ENCODE measurements at regions not wholly inside any gene's neighbourhood (a gene's known extent, or its start where the extent isn't known, plus 50 kb on each side); places are given as distances from the start of the nearest gene placed in this dataset.
"Not testable (repeated sequence)": the region's sequence is repeated elsewhere in the genome, so short reads cannot be mapped to it uniquely, and the experiment has no call there.

DNA sequence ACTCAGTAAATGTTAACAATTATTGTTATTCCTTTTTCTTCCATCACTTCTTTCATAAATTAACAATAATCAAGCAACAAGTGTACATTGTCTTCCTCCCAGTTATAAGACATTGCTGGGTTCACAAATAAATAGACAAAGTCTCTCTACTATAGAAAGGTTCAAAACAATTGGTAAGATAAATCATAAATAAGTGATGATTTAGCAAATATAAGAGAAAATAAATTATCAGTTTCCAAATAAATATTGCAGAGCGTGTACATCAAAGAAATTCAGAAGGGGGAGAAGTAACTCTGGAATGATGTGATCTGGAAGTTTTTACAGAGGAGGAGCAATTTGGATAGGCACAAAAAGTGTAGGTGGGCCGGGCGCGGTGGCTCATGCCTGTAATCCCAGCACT, 114.2 kb downstream of the BASP1 start:
- Mint-ChIP-seq H3K27me3 (ENCODE audit: insufficient read depth, unreplicated experiment) (no peaks in the 10 kb centered on the region), H3K36me3 (ENCODE audit: insufficient read depth, unreplicated experiment) (no peaks in the 10 kb centered on the region), H3K4me1 (ENCODE audit: insufficient read depth, unreplicated experiment) (no peaks in the 10 kb centered on the region), H3K4me3 (ENCODE audit: unreplicated experiment) (no peak overlapping the region), H3K27ac (ENCODE audit: low read depth, unreplicated experiment) (no peak overlapping the region), H3K9me3 (ENCODE audit: unreplicated experiment) (peaks cover 7% of the 10 kb centered on the region)
- BruUV-seq (replicated peaks): no TSS peak
- intact Hi-C loops (cut with micrococcal nuclease): no loop called here
- TF ChIP-seq, protein P1, sequence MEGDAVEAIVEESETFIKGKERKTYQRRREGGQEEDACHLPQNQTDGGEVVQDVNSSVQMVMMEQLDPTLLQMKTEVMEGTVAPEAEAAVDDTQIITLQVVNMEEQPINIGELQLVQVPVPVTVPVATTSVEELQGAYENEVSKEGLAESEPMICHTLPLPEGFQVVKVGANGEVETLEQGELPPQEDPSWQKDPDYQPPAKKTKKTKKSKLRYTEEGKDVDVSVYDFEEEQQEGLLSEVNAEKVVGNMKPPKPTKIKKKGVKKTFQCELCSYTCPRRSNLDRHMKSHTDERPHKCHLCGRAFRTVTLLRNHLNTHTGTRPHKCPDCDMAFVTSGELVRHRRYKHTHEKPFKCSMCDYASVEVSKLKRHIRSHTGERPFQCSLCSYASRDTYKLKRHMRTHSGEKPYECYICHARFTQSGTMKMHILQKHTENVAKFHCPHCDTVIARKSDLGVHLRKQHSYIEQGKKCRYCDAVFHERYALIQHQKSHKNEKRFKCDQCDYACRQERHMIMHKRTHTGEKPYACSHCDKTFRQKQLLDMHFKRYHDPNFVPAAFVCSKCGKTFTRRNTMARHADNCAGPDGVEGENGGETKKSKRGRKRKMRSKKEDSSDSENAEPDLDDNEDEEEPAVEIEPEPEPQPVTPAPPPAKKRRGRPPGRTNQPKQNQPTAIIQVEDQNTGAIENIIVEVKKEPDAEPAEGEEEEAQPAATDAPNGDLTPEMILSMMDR (IDR thresholded peaks at IDR 0.05; ENCODE audit: unreplicated experiment): no peak
- CTCF ChIA-PET: interaction anchor here (0.6 kb wide), 2 partner anchors 167 to 168 kb away, joined by 3 to 4 read pairs; no protein-coding TSS in a partner anchor
- no peak for DNase-seq (ENCODE audit: unreplicated experiment)
- POLR2A ChIA-PET: interaction anchor here (0.6 kb wide), 1 partner anchor 877 kb away, joined by 4 read pairs; no protein-coding TSS in a partner anchor

- CTCF ChIA-PET: no interaction called here
- POLR2A ChIA-PET: no interaction called here
- no peaks in the 10 kb centered on the region for H3K4me1 Mint-ChIP-seq (ENCODE audit: insufficient read depth, unreplicated experiment)
Observed at GRCh38 chr5:17333755-17334154, 116.3 kb downstream of the BASP1 start.

GRCh38 chr5:17336054-17336453, 118.6 kb downstream of the BASP1 start:
- Mint-ChIP-seq H3K9me3 (ENCODE audit: unreplicated experiment) (peaks cover 7% of the 10 kb centered on the region), H3K27me3 (ENCODE audit: insufficient read depth, unreplicated experiment) (no peaks in the 10 kb centered on the region), H3K27ac (ENCODE audit: low read depth, unreplicated experiment) (no peak overlapping the region), H3K4me3 (ENCODE audit: unreplicated experiment) (no peak overlapping the region), H3K36me3 (ENCODE audit: insufficient read depth, unreplicated experiment) (no peaks in the 10 kb centered on the region), H3K4me1 (ENCODE audit: insufficient read depth, unreplicated experiment) (no peaks in the 10 kb centered on the region)
- ChIA-PET POLR2A (no interaction called here), CTCF (no interaction called here)
- no TSS peak for BruUV-seq (replicated peaks)
- intact Hi-C loops (cut with micrococcal nuclease): no loop called here
- TF ChIP-seq, protein P1 (IDR thresholded peaks at IDR 0.05; ENCODE audit: unreplicated experiment): no peak
- DNase-seq (ENCODE audit: unreplicated experiment): no peak

More at GRCh38 chr5:17333755-17334154, 116.3 kb downstream of the BASP1 start:
- Mint-ChIP-seq H3K4me3 (ENCODE audit: unreplicated experiment) (no peak overlapping the region), H3K27me3 (ENCODE audit: insufficient read depth, unreplicated experiment) (no peaks in the 10 kb centered on the region), H3K9me3 (ENCODE audit: unreplicated experiment) (peaks cover 7% of the 10 kb centered on the region), H3K27ac (ENCODE audit: low read depth, unreplicated experiment) (no peak overlapping the region), H3K36me3 (ENCODE audit: insufficient read depth, unreplicated experiment) (no peaks in the 10 kb centered on the region)
- no TSS peak for BruUV-seq (replicated peaks)
- DNase-seq (ENCODE audit: unreplicated experiment): no peak
- TF ChIP-seq, protein P1 (IDR thresholded peaks at IDR 0.05; ENCODE audit: unreplicated experiment): no peak
- intact Hi-C loops (cut with micrococcal nuclease): no loop called here

DNA sequence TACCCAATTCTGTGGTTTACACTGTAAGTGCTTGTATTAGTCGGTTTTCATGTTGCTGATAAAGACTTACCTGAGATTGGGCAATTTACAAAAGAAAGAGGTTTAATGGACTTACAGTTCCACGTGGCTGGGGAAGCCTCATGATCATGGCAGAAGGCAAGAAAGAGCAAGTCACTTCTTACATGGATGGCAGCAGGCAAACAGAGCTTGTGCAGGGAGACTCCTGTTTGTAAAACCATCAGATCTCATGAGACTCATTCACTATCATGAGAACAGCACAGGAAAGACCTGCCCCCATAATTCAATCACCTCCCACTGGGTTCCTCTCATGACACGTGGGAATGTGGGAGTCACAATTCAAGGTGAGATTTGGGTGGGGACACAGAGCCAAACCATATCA, 119.3 kb downstream of the BASP1 start:
- H3K27me3 Mint-ChIP-seq (ENCODE audit: insufficient read depth, unreplicated experiment); H3K36me3 Mint-ChIP-seq (ENCODE audit: insufficient read depth, unreplicated experiment); BruUV-seq (replicated peaks); H3K4me3 Mint-ChIP-seq (ENCODE audit: unreplicated experiment); H3K4me1 Mint-ChIP-seq (ENCODE audit: insufficient read depth, unreplicated experiment); POLR2A ChIA-PET; CTCF ChIA-PET; intact Hi-C loops (cut with micrococcal nuclease); H3K27ac Mint-ChIP-seq (ENCODE audit: low read depth, unreplicated experiment); DNase-seq (ENCODE audit: unreplicated experiment): not testable (repeated sequence)
- H3K9me3 Mint-ChIP-seq (ENCODE audit: unreplicated experiment): peaks cover 12% of the 10 kb centered on the region

DNA sequence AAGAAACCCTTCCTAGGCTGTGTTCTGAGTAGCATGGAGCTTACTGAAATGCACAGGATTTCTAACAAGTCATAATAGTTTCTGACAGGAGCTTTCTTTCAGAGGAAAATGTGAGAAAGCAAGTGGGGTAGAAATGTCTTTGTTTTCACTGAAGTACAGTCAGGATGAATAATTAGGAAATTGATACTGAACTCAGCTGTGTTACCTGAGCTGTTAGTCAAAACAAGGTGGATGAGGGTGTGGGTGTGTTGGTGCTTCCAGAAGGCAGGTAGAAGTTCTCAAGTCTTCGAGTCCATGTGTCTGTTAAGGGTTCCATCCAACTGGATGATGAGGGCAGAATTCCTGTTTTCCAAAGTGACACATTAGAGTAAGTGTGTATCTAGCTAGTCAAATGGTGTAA, 122.4 kb downstream of the BASP1 start:
- H3K27ac Mint-ChIP-seq (ENCODE audit: low read depth, unreplicated experiment): peak overlapping the region; percentile 18
- no peaks in the 10 kb centered on the region for H3K27me3 Mint-ChIP-seq (ENCODE audit: insufficient read depth, unreplicated experiment)
- H3K4me3 Mint-ChIP-seq (ENCODE audit: unreplicated experiment): no peak overlapping the region
- H3K36me3 Mint-ChIP-seq (ENCODE audit: insufficient read depth, unreplicated experiment): no peaks in the 10 kb centered on the region
- no TSS peak for BruUV-seq (replicated peaks)
- CTCF ChIA-PET: interaction anchor here (0.5 to 0.6 kb wide), 2 partner anchors 83 to 616 kb away, joined by 3 to 4 read pairs; no protein-coding TSS in a partner anchor
- TF ChIP-seq, protein P1 (IDR thresholded peaks at IDR 0.05; ENCODE audit: unreplicated experiment): no peak
- peaks cover 8% of the 10 kb centered on the region for H3K9me3 Mint-ChIP-seq (ENCODE audit: unreplicated experiment)
- intact Hi-C loops (cut with micrococcal nuclease): no loop called here
- no peak for DNase-seq (ENCODE audit: unreplicated experiment)
- POLR2A ChIA-PET: no interaction called here
- H3K4me1 Mint-ChIP-seq (ENCODE audit: insufficient read depth, unreplicated experiment): peaks cover 12% of the 10 kb centered on the region

Measured in MCF 10A (cell line).